MCF 10A (cell line): ENCODE measurements at regions not wholly inside any gene's neighbourhood (a gene's known extent, or its start where the extent isn't known, plus 50 kb on each side); places are given as distances from the start of the nearest gene placed in this dataset.
"Not testable (repeated sequence)": the region's sequence is repeated elsewhere in the genome, so short reads cannot be mapped to it uniquely, and the experiment has no call there.

Source experiments
- BruUV-seq: library from RNA; stranded (reverse); fragments of 400-500 nt; replicated peaks from 2 replicates; lab custom pipeline; 2021; lab: Mats Ljungman, UMichigan
- CTCF ChIA-PET: fragments of 300-600 bp; sonication (Branson Sonifier 250); formaldehyde crosslinking; extraction: SDS; loops from one replicate; lab custom pipeline; 2021; ENCODE audit warnings: antibody characterized with exemption, inconsistent platforms; lab: Yijun Ruan, JAX
- POLR2A ChIA-PET: fragments of 300-600, 350-650 bp; sonication (Branson Sonifier 250); formaldehyde crosslinking; extraction: SDS; loops from one replicate; lab custom pipeline; 2020; ENCODE audit warnings: antibody characterized with exemption, inconsistent platforms; lab: Yijun Ruan, JAX
- DNase-seq: peaks from one replicate; pipeline ENCODE4 v3.0.0-alpha.2; 2018; ENCODE audit not compliant: unreplicated experiment
- H3K27ac Mint-ChIP-seq: one replicate; pipeline ENCODE4 v1.8.0; 2022; ENCODE audit warnings: mild to moderate bottlenecking, low read depth, mixed read lengths; ENCODE audit not compliant: unreplicated experiment
- H3K27me3 Mint-ChIP-seq: one replicate; pipeline ENCODE4 v1.8.0; 2022; ENCODE audit warnings: mixed read lengths; ENCODE audit not compliant: insufficient read depth, unreplicated experiment
- H3K36me3 Mint-ChIP-seq: one replicate; pipeline ENCODE4 v1.8.0; 2022; ENCODE audit warnings: mild to moderate bottlenecking, moderate library complexity, mixed read lengths; ENCODE audit not compliant: insufficient read depth, unreplicated experiment
- H3K4me1 Mint-ChIP-seq: one replicate; pipeline ENCODE4 v1.8.0; 2022; ENCODE audit warnings: mixed read lengths; ENCODE audit not compliant: insufficient read depth, unreplicated experiment
- H3K4me3 Mint-ChIP-seq: one replicate; pipeline ENCODE4 v1.8.0; 2022; ENCODE audit warnings: mild to moderate bottlenecking, moderate library complexity, mixed read lengths; ENCODE audit not compliant: unreplicated experiment
- H3K9me3 Mint-ChIP-seq: one replicate; pipeline ENCODE4 v1.8.0; 2022; ENCODE audit warnings: mixed read lengths; ENCODE audit not compliant: unreplicated experiment
- CTCF ChIP-seq: fragments of 200-600 bp; IDR thresholded peaks from one replicate; pipeline ENCODE4 v1.8.0; 2022; ENCODE audit warnings: antibody characterized with exemption, mild to moderate bottlenecking; ENCODE audit not compliant: unreplicated experiment
- intact Hi-C: fragments of 100-400 bp; cut with micrococcal nuclease; formaldehyde crosslinking; loops from 2 replicates; pipeline ENCODE4 v1.14.1; 2022

GRCh38 chr20:24418731-24419130, 50.7 kb upstream of the SYNDIG1 start:
- POLR2A ChIA-PET, result interaction anchor here (0.7 kb wide), 1 partner anchor 312 kb away, joined by 5 read pairs; no protein-coding TSS in a partner anchor
- no peaks in the 10 kb centered on the region for H3K27me3 Mint-ChIP-seq

GRCh38 chr20:24417485-24417884, 51.9 kb upstream of the SYNDIG1 start:
- Mint-ChIP-seq H3K9me3 (peaks cover 26% of the 10 kb centered on the region), H3K4me3 (no peak overlapping the region), H3K4me1 (no peaks in the 10 kb centered on the region), H3K36me3 (no peaks in the 10 kb centered on the region), H3K27me3 (no peaks in the 10 kb centered on the region), H3K27ac (no peak overlapping the region)
- no peak for DNase-seq
- intact Hi-C loops, result no loop called here
- TF ChIP-seq CTCF, result no peak
- ChIA-PET CTCF (interaction anchor here (0.9 kb wide), 1 partner anchor 36 kb away, joined by 3 read pairs; no protein-coding TSS in a partner anchor), POLR2A (no interaction called here)
- no TSS peak for BruUV-seq

More at GRCh38 chr20:24418731-24419130, 50.7 kb upstream of the SYNDIG1 start:
- no TSS peak for BruUV-seq
- H3K27ac Mint-ChIP-seq, result no peak overlapping the region
- no peaks in the 10 kb centered on the region for H3K4me1 Mint-ChIP-seq
- DNase-seq, result no peak
- peaks cover 26% of the 10 kb centered on the region for H3K9me3 Mint-ChIP-seq
- intact Hi-C loops, result no loop called here
- CTCF ChIA-PET, result no interaction called here
- H3K4me3 Mint-ChIP-seq, result no peak overlapping the region
- no peaks in the 10 kb centered on the region for H3K36me3 Mint-ChIP-seq
- TF ChIP-seq CTCF, result no peak

GRCh38 chr20:24415444-24415843, 54.0 kb upstream of the SYNDIG1 start:
- H3K27me3 Mint-ChIP-seq, result not testable (repeated sequence)

GRCh38 chr20:24411834-24412216, 57.6 kb upstream of the SYNDIG1 start:
- intact Hi-C loops, result no loop called here
- ChIA-PET POLR2A (no interaction called here), CTCF (interaction anchor here (0.9 kb wide), 1 partner anchor 80 kb away, joined by 3 read pairs; no protein-coding TSS in a partner anchor)
- Mint-ChIP-seq H3K27me3 (no peaks in the 10 kb centered on the region), H3K27ac (no peak overlapping the region), H3K4me3 (no peak overlapping the region), H3K9me3 (peaks cover 38% of the 10 kb centered on the region), H3K4me1 (no peaks in the 10 kb centered on the region), H3K36me3 (no peaks in the 10 kb centered on the region)
- no peak for TF ChIP-seq CTCF
- BruUV-seq, result no TSS peak
- DNase-seq, result no peak

More at GRCh38 chr20:24415444-24415843, 54.0 kb upstream of the SYNDIG1 start:
- POLR2A ChIA-PET, BruUV-seq, H3K4me3 Mint-ChIP-seq, DNase-seq, H3K4me1 Mint-ChIP-seq, H3K27ac Mint-ChIP-seq, intact Hi-C loops, H3K36me3 Mint-ChIP-seq: not testable (repeated sequence)
- CTCF ChIA-PET, result interaction anchor here (0.6 kb wide), 1 partner anchor 256 kb away, joined by 4 read pairs; no protein-coding TSS in a partner anchor
- peaks cover 20% of the 10 kb centered on the region for H3K9me3 Mint-ChIP-seq
